GM06990 (cell line): ENCODE measurements at regions not wholly inside any gene's neighbourhood (a gene's known extent, or its start where the extent isn't known, plus 50 kb on each side); places are given as distances from the start of the nearest gene placed in this dataset.

Experiments used
- DNase-seq: peaks from one replicate; pipeline ENCODE4 v3.0.0-alpha.2; 2011; ENCODE audit not compliant: insufficient read length; ENCODE audit errors: extremely low read depth
- H3K27me3 ChIP-seq: replicated peaks from 2 replicates; pipeline ENCODE4 v1.6.0; 2011; ENCODE audit warnings: low read length; ENCODE audit not compliant: control insufficient read depth, insufficient read depth
- H3K36me3 ChIP-seq: 2 replicates; pipeline ENCODE4 v1.5.1; 2011; ENCODE audit warnings: low read length; ENCODE audit not compliant: control insufficient read depth, insufficient read depth
- H3K4me3 ChIP-seq: replicated peaks from 2 replicates; pipeline ENCODE4 v1.5.1; 2011; ENCODE audit warnings: low read depth, mild to moderate bottlenecking, control low read depth, low read length
- CTCF ChIP-seq: IDR thresholded peaks from 2 replicates; pipeline ENCODE4 v1.5.1; 2011; ENCODE audit warnings: low read length, control low read depth, mild to moderate bottlenecking, inconsistent platforms; ENCODE audit not compliant: insufficient read depth, poor library complexity, severe bottlenecking

GRCh38 chr17:63270610-63271009 lies 175.5 kb downstream of the CYB561 start:
- H3K27me3 ChIP-seq, result no peaks in the 10 kb centered on the region
- no peaks in the 10 kb centered on the region for H3K36me3 ChIP-seq
- no peak overlapping the region for H3K4me3 ChIP-seq
- no peak for DNase-seq
- no peak for TF ChIP-seq CTCF

GRCh38 chr17:63274146-63274545 lies 172.0 kb downstream of the CYB561 start:
- H3K27me3 ChIP-seq, result no peaks in the 10 kb centered on the region
- no peak for DNase-seq
- H3K4me3 ChIP-seq, result no peak overlapping the region
- no peak for TF ChIP-seq CTCF
- no peaks in the 10 kb centered on the region for H3K36me3 ChIP-seq

GRCh38 chr17:63275318-63275970 lies 170.7 kb downstream of the CYB561 start:
- TF ChIP-seq CTCF, result no peak
- Histone ChIP-seq H3K27me3 (no peaks in the 10 kb centered on the region), H3K36me3 (no peaks in the 10 kb centered on the region), H3K4me3 (no peak overlapping the region)
- DNase-seq, result no peak

GRCh38 chr17:63275971-63276745 lies 169.9 kb downstream of the CYB561 start:
- no peaks in the 10 kb centered on the region for H3K36me3 ChIP-seq
- H3K27me3 ChIP-seq, result no peaks in the 10 kb centered on the region
- DNase-seq, result no peak
- H3K4me3 ChIP-seq, result no peak overlapping the region
- no peak for TF ChIP-seq CTCF

GRCh38 chr17:63276821-63277220 lies 169.3 kb downstream of the CYB561 start:
- Histone ChIP-seq H3K36me3 (no peaks in the 10 kb centered on the region), H3K27me3 (no peaks in the 10 kb centered on the region), H3K4me3 (no peak overlapping the region)
- no peak for DNase-seq
- TF ChIP-seq CTCF, result no peak
